Cortex of kidney (tissue), 1 donor: ENCODE measurements at regions not wholly inside any gene's neighbourhood (a gene's known extent, or its start where the extent isn't known, plus 50 kb on each side); places are given as distances from the start of the nearest gene placed in this dataset.

Experiments used
- DNase-seq: peaks from one replicate; lab custom pipeline; 2025; lab: John Stamatoyannopoulos, UW

DNA sequence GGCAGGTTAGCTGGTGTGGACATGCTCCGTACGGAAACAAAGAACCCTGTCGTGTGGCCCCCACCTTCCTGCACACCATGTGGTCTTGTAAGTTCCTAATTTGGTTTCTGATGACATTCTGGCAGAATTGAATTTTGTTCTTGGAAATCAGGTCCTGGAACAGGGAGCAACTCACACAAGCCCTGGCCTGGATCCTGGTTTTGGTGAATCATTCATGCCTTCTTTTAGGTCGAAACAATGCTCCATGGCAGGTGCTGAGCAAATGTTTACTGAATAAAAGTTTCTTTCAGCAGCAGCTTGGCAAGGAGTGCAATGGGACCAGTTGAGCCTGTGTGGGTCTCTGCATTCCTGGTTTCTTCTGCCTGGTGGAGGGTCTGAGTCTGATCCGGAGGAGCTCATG lies 978.4 kb downstream of the BCL11B start:
- DNase-seq = no peak

DNA sequence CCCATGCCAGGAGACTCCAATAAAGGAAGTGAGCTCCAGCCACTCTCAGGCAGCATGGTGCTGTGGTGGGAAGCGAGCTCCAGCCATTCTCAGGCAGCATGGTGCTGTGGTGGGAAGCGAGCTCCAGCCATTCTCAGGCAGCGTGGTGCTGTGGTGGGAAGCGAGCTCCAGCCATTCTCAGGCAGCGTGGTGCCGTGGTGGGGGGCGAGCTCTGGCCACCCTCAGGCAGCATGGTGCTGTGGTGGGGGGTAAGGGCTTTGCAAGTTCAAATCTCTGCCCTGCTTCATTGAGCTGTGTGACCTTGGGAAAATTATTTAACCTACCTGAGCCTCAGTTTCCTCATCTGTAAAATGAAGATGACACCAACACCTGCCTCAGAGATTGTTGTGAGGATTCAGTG lies 975.1 kb downstream of the BCL11B start:
- DNase-seq = no peak

DNA sequence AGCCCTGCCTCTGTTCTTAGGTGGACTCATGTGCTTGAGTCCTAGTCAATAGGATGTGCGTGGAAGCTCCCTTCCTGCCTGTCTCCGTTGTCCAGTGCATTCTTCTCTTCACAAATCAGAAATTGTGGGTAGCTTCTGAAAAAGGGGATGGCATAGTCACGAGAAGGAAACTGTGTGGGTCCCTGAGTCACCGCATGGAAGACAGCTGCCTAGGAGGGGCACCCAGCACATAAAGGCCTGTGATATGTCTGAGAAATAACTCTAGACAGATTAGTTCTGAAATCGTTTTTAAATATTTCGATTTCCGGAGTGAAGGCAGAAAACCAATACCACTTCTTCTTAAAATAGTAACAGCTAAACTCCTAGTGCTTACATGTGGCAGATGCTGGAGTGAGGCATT lies 974.4 kb downstream of the BCL11B start:
- DNase-seq = no peak

- no peak for DNase-seq
These were observed 973.3 kb downstream of the BCL11B start for GRCh38 chr14:98298481-98299244.

- no peak for DNase-seq
These were observed 970.3 kb downstream of the BCL11B start for GRCh38 chr14:98301681-98302080.

GRCh38 chr14:98304574-98304973 lies 967.4 kb downstream of the BCL11B start:
- DNase-seq = no peak

- no peak for DNase-seq
These were observed 962.4 kb downstream of the BCL11B start for GRCh38 chr14:98309591-98309990.

GRCh38 chr14:98312006-98312405 lies 960.0 kb downstream of the BCL11B start:
- DNase-seq = no peak

- DNase-seq = no peak
These were observed 950.2 kb downstream of the BCL11B start for GRCh38 chr14:98321841-98322240.

DNA sequence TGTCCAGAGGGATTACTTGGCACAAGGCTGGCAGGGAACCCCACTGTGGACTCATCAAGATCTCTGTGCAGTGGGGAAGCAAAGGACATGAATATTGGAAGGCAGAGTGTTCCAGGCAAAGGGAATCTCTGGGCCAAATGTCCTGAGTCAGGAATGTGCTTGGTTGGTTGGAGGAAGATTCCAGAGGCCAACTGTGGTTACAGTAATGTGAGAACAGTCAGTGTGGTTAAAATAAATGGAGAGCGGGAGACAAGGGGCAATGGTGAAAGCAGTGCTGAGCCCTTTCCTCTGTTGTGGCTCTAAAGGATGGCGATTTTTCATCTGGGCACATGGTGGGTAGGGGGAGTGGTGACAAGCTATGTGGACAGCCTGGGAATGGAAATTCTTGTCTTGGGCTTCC lies 948.2 kb downstream of the BCL11B start:
- DNase-seq = no peak

- DNase-seq = no peak
These were observed 946.2 kb downstream of the BCL11B start for GRCh38 chr14:98325761-98326160.

DNA sequence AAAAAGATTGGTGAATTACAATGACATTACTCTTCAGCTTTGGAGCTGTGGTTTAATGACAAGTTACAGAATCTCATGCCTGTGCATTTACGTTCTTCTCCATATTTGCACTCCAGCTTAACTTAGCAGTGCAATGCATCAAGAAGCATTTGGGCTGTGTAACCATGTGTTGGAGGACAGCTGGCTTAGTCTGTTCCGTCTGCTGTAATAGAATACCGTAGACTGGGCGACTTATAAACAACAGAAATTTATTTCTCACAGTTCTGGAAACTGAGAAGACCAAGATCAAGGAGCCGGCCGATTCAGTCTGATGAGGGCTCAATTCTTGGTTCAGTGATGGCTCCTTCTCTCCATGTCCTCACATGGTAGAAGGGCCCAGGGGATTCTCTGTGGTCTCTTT lies 943.5 kb downstream of the BCL11B start:
- no peak for DNase-seq

GRCh38 chr14:98334186-98334585 lies 937.8 kb downstream of the BCL11B start:
- DNase-seq = no peak

DNA sequence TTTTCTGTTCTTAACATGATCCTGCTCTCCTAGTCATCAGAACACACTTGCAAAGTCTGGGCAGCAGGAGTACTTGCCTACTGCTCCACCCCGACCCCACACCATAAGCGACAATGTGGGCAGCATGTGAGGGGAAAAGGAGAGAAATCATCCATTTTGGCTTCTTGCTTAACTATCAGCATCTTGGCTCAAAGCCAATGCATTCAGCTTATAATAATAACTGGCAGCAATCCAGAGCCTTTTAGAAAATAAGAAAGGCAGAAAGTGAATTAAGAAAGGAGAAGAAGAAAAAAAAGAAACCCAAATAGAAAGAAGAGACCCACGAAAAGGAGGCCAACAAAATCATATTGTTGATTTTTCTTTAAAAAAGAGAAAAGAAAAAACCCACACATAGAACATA lies 930.8 kb downstream of the BCL11B start:
- no peak for DNase-seq

GRCh38 chr14:98345161-98345560 lies 926.8 kb downstream of the BCL11B start:
- DNase-seq = no peak

DNA sequence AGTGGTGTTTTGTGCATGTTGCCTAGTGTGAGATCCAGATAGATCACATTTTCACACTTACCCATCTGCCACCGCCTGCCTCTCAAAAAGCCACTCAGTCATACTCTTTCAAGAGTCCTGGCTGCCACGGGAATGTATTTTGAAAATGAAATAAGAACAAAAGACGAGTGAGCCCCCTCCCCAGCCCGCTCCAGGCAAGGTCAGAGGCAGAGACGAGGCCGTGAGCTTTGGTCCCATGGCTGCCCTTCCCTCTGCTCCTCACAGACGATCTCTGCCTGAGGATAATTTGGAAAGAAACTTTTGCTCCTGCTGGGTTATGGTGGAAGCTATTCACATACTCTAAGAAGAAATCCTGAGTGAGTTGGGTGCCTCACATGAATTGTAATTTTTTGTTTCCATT lies 924.3 kb downstream of the BCL11B start:
- no peak for DNase-seq

- no peak for DNase-seq
These were observed 923.5 kb downstream of the BCL11B start for GRCh38 chr14:98348505-98348904.

GRCh38 chr14:98350213-98350612 lies 921.8 kb downstream of the BCL11B start:
- no peak for DNase-seq

GRCh38 chr14:98364961-98365360 lies 907.0 kb downstream of the BCL11B start:
- DNase-seq = no peak

- DNase-seq = no peak
These were observed 905.6 kb downstream of the BCL11B start for GRCh38 chr14:98366429-98366828.

DNA sequence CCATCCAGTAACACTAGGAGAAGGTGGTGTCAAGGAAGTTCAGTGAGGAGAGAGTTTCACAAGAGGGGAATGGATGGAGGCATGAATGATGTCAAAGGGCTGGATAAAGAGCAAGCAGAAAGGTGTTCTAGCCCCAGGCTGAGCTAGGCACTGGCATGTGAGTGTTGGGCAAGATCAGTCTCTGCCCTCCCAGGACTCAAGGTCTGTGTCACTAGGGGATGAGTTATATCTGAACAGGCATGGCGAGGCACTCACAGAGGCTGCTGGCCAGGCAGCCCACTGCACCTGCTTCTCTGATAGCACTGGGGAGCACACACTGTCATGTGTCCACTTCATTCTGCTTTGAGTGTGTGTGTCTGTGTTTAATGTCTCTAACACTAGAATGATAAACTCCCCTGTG lies 903.8 kb downstream of the BCL11B start:
- DNase-seq = no peak

GRCh38 chr14:98368916-98369315 lies 903.1 kb downstream of the BCL11B start:
- DNase-seq = no peak

GRCh38 chr14:98369344-98369743 lies 902.7 kb downstream of the BCL11B start:
- DNase-seq = no peak

DNA sequence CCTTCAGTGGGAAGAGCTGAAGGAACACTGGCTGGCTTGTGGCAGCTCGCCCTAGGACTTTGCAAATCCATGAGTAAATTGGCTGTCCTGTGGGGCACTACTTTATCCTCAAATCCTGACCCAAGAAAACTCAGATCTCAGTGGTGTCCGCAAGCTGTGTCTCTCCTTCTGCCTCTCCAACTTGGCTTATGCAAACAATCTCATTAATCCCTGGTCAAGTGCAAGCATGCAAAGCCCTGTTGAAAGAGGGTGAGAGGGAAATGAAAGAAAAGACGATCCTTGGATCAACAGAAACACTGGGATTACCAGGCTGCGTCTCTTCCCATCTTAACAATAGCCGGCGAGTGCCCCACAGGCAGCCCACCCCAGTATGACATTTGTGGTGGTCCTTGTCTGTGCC lies 901.6 kb downstream of the BCL11B start:
- DNase-seq = no peak
